Stomach (tissue), 4 donors: ENCODE measurements at regions not wholly inside any gene's neighbourhood (a gene's known extent, or its start where the extent isn't known, plus 50 kb on each side); places are given as distances from the start of the nearest gene placed in this dataset.

Experiments used
- CTCF ChIP-seq, 7 experiments: fragments of 450-650 bp in 4 of 7; fragments of 200-600 bp in 3 of 7; sonication (generic) in 3 of 7; IDR thresholded peaks; one replicate each; pipeline ENCODE4 v1.5.1; 2016 to 2019; ENCODE audit warnings: antibody characterized with exemption in 7 of 7, control low read depth in 2 of 7, mild to moderate bottlenecking in 1 of 7
- POLR2A ChIP-seq, 4 donors: fragments of 450-650 bp; IDR thresholded peaks; one replicate each; pipeline ENCODE4 v1.6.1; 2016; ENCODE audit warnings: antibody characterized with exemption in 4 of 4, control low read depth in 2 of 4, mild to moderate bottlenecking in 1 of 4, moderate library complexity in 1 of 4
- POLR2AphosphoS5 ChIP-seq, 3 donors: sonication (generic); formaldehyde crosslinking; IDR thresholded peaks; one replicate each; pipeline ENCODE4 v1.6.1; 2016; ENCODE audit warnings: antibody characterized with exemption in 3 of 3

- TF ChIP-seq CTCF (IDR thresholded peaks at IDR 0.05) (no peak), POLR2A (IDR thresholded peaks at IDR 0.05) (no peak), POLR2AphosphoS5 (IDR thresholded peaks at IDR 0.05) (no peak)
Observed at GRCh38 chr10:2972216-2972615, 95.1 kb upstream of the PFKP start.
